CD4-positive, alpha-beta memory T cell (primary cell): ENCODE measurements at regions not wholly inside any gene's neighbourhood (a gene's known extent, or its start where the extent isn't known, plus 50 kb on each side); places are given as distances from the start of the nearest gene placed in this dataset.
A peak's percentile ranks its signal among the peaks of the same experiment; 100 is the strongest.

Experiments
- CTCF ChIA-PET: fragments of 350-600 bp; sonication (Branson Sonifier 250); formaldehyde crosslinking; loops from one replicate; lab custom pipeline; 2021; ENCODE audit warnings: inconsistent platforms; ENCODE audit not compliant: partially characterized antibody; lab: Charles Lee
- POLR2A ChIA-PET: fragments of 350-600 bp; sonication (Branson Sonifier 250); formaldehyde crosslinking; loops from one replicate; lab custom pipeline; 2021; ENCODE audit not compliant: partially characterized antibody; lab: Charles Lee
- DNase-seq, 5 donors: peaks; one replicate each; pipeline versions ENCODE4 v3.0.0 to v3.0.0-alpha.2; 2020 to 2022; ENCODE audit warnings: mixed read lengths in 1 of 5
- H3K27ac ChIP-seq: one replicate; pipeline ENCODE4 v1.7.0; 2013; ENCODE audit warnings: low read depth, low read length
- H3K27me3 ChIP-seq: 2 replicates; pipeline ENCODE4 v1.7.0; 2013; ENCODE audit warnings: mild to moderate bottlenecking, low read length, moderate library complexity; ENCODE audit not compliant: insufficient read depth
- H3K36me3 ChIP-seq: 2 replicates; pipeline ENCODE4 v1.7.0; 2013; ENCODE audit warnings: mild to moderate bottlenecking, low read length, moderate library complexity; ENCODE audit not compliant: insufficient read depth
- H3K4me1 ChIP-seq: 2 replicates; pipeline ENCODE4 v1.7.0; 2013; ENCODE audit warnings: mild to moderate bottlenecking, low read length, moderate library complexity; ENCODE audit not compliant: insufficient read depth
- H3K4me3 ChIP-seq, 2 donors: one replicate each; pipeline ENCODE4 v1.7.0; 2013; ENCODE audit warnings: low read length in 2 of 2, mild to moderate bottlenecking in 1 of 2
- H3K9me3 ChIP-seq, 2 donors: one replicate each; pipeline ENCODE4 v1.7.0; 2013; ENCODE audit warnings: low read length in 2 of 2, control low read depth in 1 of 2; ENCODE audit not compliant: control insufficient read depth in 1 of 2
- H3K27ac Mint-ChIP-seq, 7 donors: one replicate each; pipeline ENCODE4 v1.8.0; 2020 to 2021; ENCODE audit warnings: mixed read lengths in 7 of 7, mild to moderate bottlenecking in 6 of 7, inconsistent platforms in 3 of 7, moderate library complexity in 3 of 7
- H3K27me3 Mint-ChIP-seq, 2 donors: one replicate each; pipeline ENCODE4 v1.8.0; 2020 to 2021; ENCODE audit warnings: mixed read lengths in 2 of 2
- H3K36me3 Mint-ChIP-seq, 2 donors: one replicate each; pipeline ENCODE4 v1.8.0; 2020 to 2021; ENCODE audit warnings: mixed read lengths in 2 of 2, inconsistent platforms in 1 of 2, mild to moderate bottlenecking in 1 of 2
- H3K4me1 Mint-ChIP-seq, 4 donors: one replicate each; pipeline ENCODE4 v1.8.0; 2020 to 2021; ENCODE audit warnings: mixed read lengths in 4 of 4, mild to moderate bottlenecking in 1 of 4
- H3K4me3 Mint-ChIP-seq, 8 donors: one replicate each; pipeline ENCODE4 v1.8.0; 2020 to 2021; ENCODE audit warnings: mixed read lengths in 8 of 8, mild to moderate bottlenecking in 7 of 8, moderate library complexity in 6 of 8, inconsistent platforms in 3 of 8
- H3K9me3 Mint-ChIP-seq, 8 donors: one replicate each; pipeline ENCODE4 v1.8.0; 2020 to 2021; ENCODE audit warnings: mixed read lengths in 8 of 8, mild to moderate bottlenecking in 5 of 8, inconsistent platforms in 3 of 8, moderate library complexity in 1 of 8
- intact Hi-C: fragments of 100-400 bp; cut with micrococcal nuclease; formaldehyde crosslinking; loops from one replicate; pipeline ENCODE4 v1.15.1; 2023

- H3K4me1 ChIP-seq: no peaks in the 10 kb centered on the region
- Mint-ChIP-seq H3K4me1 (no peaks in the 10 kb centered on the region), H3K36me3 (no peaks in the 10 kb centered on the region), H3K4me3 (no peak overlapping the region), H3K27ac (no peak overlapping the region), H3K27me3 (peaks cover 7 to 8% of the 10 kb centered on the region in 2 donors), H3K9me3 (peaks cover 5 to 21% (median 14%) of the 10 kb centered on the region in 8 donors)
- H3K4me3 ChIP-seq: no peak overlapping the region
- H3K36me3 ChIP-seq: no peaks in the 10 kb centered on the region
- POLR2A ChIA-PET: no interaction called here
- H3K27me3 ChIP-seq: no peaks in the 10 kb centered on the region
- CTCF ChIA-PET: no interaction called here
- H3K27ac ChIP-seq: no peak overlapping the region
- no peaks in the 10 kb centered on the region for H3K9me3 ChIP-seq
- DNase-seq: no peak
- intact Hi-C loops: no loop called here
Measured at GRCh38 chr22:47686594-47687345, 924.3 kb downstream of the TBC1D22A start.

GRCh38 chr22:47681411-47682165 is 919.1 kb downstream of the TBC1D22A start:
- intact Hi-C loops: no loop called here
- H3K4me1 Mint-ChIP-seq: no peaks in the 10 kb centered on the region
- H3K27ac Mint-ChIP-seq: no peak overlapping the region
- DNase-seq: no peak
- no peaks in the 10 kb centered on the region for H3K36me3 ChIP-seq
- no peaks in the 10 kb centered on the region for H3K36me3 Mint-ChIP-seq
- no peak overlapping the region for H3K4me3 ChIP-seq
- CTCF ChIA-PET: no interaction called here
- H3K27ac ChIP-seq: no peak overlapping the region
- POLR2A ChIA-PET: no interaction called here
- no peak overlapping the region for H3K4me3 Mint-ChIP-seq
- H3K4me1 ChIP-seq: no peaks in the 10 kb centered on the region
- peaks cover 2 to 12% of the 10 kb centered on the region in 2 donors for H3K27me3 Mint-ChIP-seq
- peaks cover 3 to 32% (median 18%) of the 10 kb centered on the region in 8 donors for H3K9me3 Mint-ChIP-seq
- H3K27me3 ChIP-seq: no peaks in the 10 kb centered on the region
- no peaks in the 10 kb centered on the region for H3K9me3 ChIP-seq

GRCh38 chr22:47678636-47679287 is 916.3 kb downstream of the TBC1D22A start:
- Mint-ChIP-seq H3K36me3 (no peaks in the 10 kb centered on the region), H3K27ac (no peak overlapping the region), H3K4me3 (no peak overlapping the region), H3K9me3 (peaks cover 0 to 27% (median 10%) of the 10 kb centered on the region in 8 donors), H3K4me1 (peaks cover 0 to 2% (median 0%) of the 10 kb centered on the region in 4 donors), H3K27me3 (peaks cover 0 to 10% of the 10 kb centered on the region in 2 donors)
- no peaks in the 10 kb centered on the region for H3K27me3 ChIP-seq
- no peaks in the 10 kb centered on the region for H3K36me3 ChIP-seq
- no peaks in the 10 kb centered on the region for H3K4me1 ChIP-seq
- H3K9me3 ChIP-seq: no peaks in the 10 kb centered on the region
- POLR2A ChIA-PET: no interaction called here
- CTCF ChIA-PET: no interaction called here
- H3K27ac ChIP-seq: no peak overlapping the region
- intact Hi-C loops: no loop called here
- DNase-seq: no peak
- no peak overlapping the region for H3K4me3 ChIP-seq

- H3K4me1 ChIP-seq: no peaks in the 10 kb centered on the region
- H3K27me3 ChIP-seq: no peaks in the 10 kb centered on the region
- CTCF ChIA-PET: no interaction called here
- H3K36me3 ChIP-seq: no peaks in the 10 kb centered on the region
- no peak for DNase-seq
- H3K27ac ChIP-seq: no peak overlapping the region
- Mint-ChIP-seq H3K27me3 (peaks cover 0 to 7% of the 10 kb centered on the region in 2 donors), H3K4me1 (peaks cover 0 to 2% (median 0%) of the 10 kb centered on the region in 4 donors), H3K36me3 (no peaks in the 10 kb centered on the region), H3K4me3 (no peak overlapping the region), H3K9me3 (peaks cover 0 to 21% (median 4%) of the 10 kb centered on the region in 8 donors), H3K27ac (no peak overlapping the region)
- POLR2A ChIA-PET: no interaction called here
- no peak overlapping the region for H3K4me3 ChIP-seq
- H3K9me3 ChIP-seq: no peaks in the 10 kb centered on the region
- intact Hi-C loops: no loop called here
Measured at GRCh38 chr22:47678048-47678447, 915.6 kb downstream of the TBC1D22A start.

GRCh38 chr22:47676685-47677084 is 914.2 kb downstream of the TBC1D22A start:
- Mint-ChIP-seq H3K27ac (no peak overlapping the region), H3K36me3 (no peaks in the 10 kb centered on the region), H3K9me3 (peaks cover 0 to 20% (median 4%) of the 10 kb centered on the region in 8 donors), H3K4me3 (no peak overlapping the region), H3K27me3 (peaks cover 0 to 7% of the 10 kb centered on the region in 2 donors), H3K4me1 (peaks cover 0 to 2% (median 0%) of the 10 kb centered on the region in 4 donors)
- Histone ChIP-seq H3K27ac (no peak overlapping the region), H3K4me3 (no peak overlapping the region), H3K27me3 (no peaks in the 10 kb centered on the region), H3K4me1 (no peaks in the 10 kb centered on the region), H3K36me3 (no peaks in the 10 kb centered on the region), H3K9me3 (no peaks in the 10 kb centered on the region)
- no peak for DNase-seq
- ChIA-PET CTCF (no interaction called here), POLR2A (no interaction called here)
- intact Hi-C loops: no loop called here

- no peak overlapping the region for H3K27ac Mint-ChIP-seq
- POLR2A ChIA-PET: no interaction called here
- H3K4me1 ChIP-seq: no peaks in the 10 kb centered on the region
Measured at GRCh38 chr22:47674600-47674999, 912.1 kb downstream of the TBC1D22A start.

GRCh38 chr22:47673557-47673956 is 911.1 kb downstream of the TBC1D22A start:
- H3K9me3 ChIP-seq: no peaks in the 10 kb centered on the region
- POLR2A ChIA-PET: no interaction called here
- peaks cover 0 to 2% of the 10 kb centered on the region in 2 donors for H3K27me3 Mint-ChIP-seq
- H3K27ac ChIP-seq: no peak overlapping the region
- no peaks in the 10 kb centered on the region for H3K27me3 ChIP-seq
- CTCF ChIA-PET: no interaction called here
- peaks cover 0 to 2% (median 0%) of the 10 kb centered on the region in 4 donors for H3K4me1 Mint-ChIP-seq
- H3K36me3 Mint-ChIP-seq: no peaks in the 10 kb centered on the region
- intact Hi-C loops: no loop called here
- H3K36me3 ChIP-seq: no peaks in the 10 kb centered on the region
- DNase-seq: no peak
- peak overlapping the region in 1 of 7 donors; percentile 69 for H3K27ac Mint-ChIP-seq
- no peak overlapping the region for H3K4me3 Mint-ChIP-seq
- H3K4me3 ChIP-seq: no peak overlapping the region
- H3K9me3 Mint-ChIP-seq: peaks cover 0 to 6% (median 1%) of the 10 kb centered on the region in 8 donors
- H3K4me1 ChIP-seq: no peaks in the 10 kb centered on the region

More at GRCh38 chr22:47674600-47674999, 912.1 kb downstream of the TBC1D22A start:
- Histone ChIP-seq H3K9me3 (no peaks in the 10 kb centered on the region), H3K27ac (no peak overlapping the region), H3K27me3 (no peaks in the 10 kb centered on the region), H3K36me3 (no peaks in the 10 kb centered on the region), H3K4me3 (no peak overlapping the region)
- Mint-ChIP-seq H3K27me3 (peaks cover 0 to 2% of the 10 kb centered on the region in 2 donors), H3K4me1 (peaks cover 0 to 2% (median 0%) of the 10 kb centered on the region in 4 donors), H3K9me3 (peaks cover 0 to 5% (median 2%) of the 10 kb centered on the region in 8 donors), H3K36me3 (no peaks in the 10 kb centered on the region), H3K4me3 (no peak overlapping the region)
- CTCF ChIA-PET: no interaction called here
- DNase-seq: no peak
- intact Hi-C loops: no loop called here
